ENCODE measurements at regions not wholly inside any gene's neighbourhood (a gene's known extent, or its start where the extent isn't known, plus 50 kb on each side); places are given as distances from the start of the nearest gene placed in this dataset.
A peak's percentile ranks its signal among the peaks of the same experiment; 100 is the strongest.

DNA sequence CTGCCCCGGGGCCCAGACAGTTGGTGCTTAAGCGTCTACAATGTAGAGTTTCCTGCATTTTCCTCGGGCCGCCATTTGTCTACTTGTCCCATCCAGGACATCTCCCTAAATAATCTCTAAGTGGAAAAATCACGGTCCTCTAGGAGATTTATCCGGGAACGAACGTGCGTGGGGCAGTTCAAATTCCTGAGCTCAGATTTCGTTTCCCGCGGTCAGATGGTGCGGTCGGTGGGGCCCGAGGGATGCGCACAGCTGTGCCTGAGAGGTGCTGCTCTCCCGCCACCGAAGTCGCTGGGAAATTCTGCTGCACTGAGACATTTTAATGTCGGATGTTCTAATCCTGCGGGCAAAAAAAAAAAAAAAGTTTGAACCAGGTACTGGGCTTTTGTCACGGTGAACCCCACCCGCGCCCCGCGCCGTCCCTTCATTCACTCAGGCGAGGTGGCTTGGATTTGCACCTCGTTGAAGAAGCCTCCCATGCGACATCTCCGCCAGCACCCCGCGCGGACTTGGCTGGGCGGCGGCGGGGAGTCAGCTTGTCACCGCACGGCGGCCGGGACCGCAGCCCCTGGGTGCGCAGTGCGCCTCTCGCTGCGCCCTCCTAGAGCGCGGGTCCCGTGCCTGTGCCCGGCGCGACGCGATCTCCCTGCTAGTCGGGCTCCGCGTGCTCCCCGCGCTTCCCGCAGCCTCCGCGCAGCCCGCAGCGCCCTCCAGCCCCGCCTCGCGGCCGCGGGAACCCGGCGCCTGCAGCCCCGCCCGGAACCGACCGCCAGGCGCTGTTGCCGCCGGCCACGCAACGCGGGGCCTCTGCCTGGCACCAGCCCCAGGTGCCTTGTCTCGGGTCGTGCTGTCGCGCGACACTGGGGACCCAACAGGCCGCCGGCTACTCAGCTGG is 191.9 kb upstream of the TCF4 start:
- Histone ChIP-seq H4K20me1 (replicated peaks in 1 of 2; ENCODE audit: control insufficient read depth in 1 of 2, insufficient read depth in 2 of 2, low read length in 2 of 2) (no peaks in the 10 kb centered on the region), H3K23ac (ENCODE audit: insufficient read length) (no peak overlapping the region), H4K5ac (ENCODE audit: insufficient read length, low read depth, low read length) (peak overlapping the region; percentile 26), H3K14ac (ENCODE audit: insufficient read length) (no peak overlapping the region), H2BK5ac (ENCODE audit: low read depth, low read length) (peak overlapping the region; percentile 11; the same call in 1 of the 2 replicates), H2BK20ac (ENCODE audit: low read length) (no peak overlapping the region), H4K8ac (ENCODE audit: extremely low read depth, insufficient read depth, low read length) (peak overlapping the region; percentile 84; the same call in 1 of the 2 replicates), H3K79me1 (ENCODE audit: low read depth, low read length) (no peaks in the 10 kb centered on the region), H3K23me2 (ENCODE audit: low read depth, low read length) (peaks cover 6% of the 10 kb centered on the region), H3K4me2 (ENCODE audit: insufficient read depth in 1 of 2, low read depth in 2 of 2, low read length in 2 of 2) (peak overlapping the region; percentile 82 to 99), H3K27ac (ENCODE audit: low read depth, low read length) (no peak overlapping the region), H4K91ac (replicated peaks; ENCODE audit: insufficient read length, low read length) (no peak overlapping the region), H3K9ac (replicated peaks in 1 of 4; ENCODE audit: extremely low read depth in 1 of 4, low read depth in 3 of 4, low read length in 3 of 4) (peak overlapping the region in 2 of 4 experiments; percentile 14 to 48; a peak in 4 of 7 replicates), H3K9me3 (ENCODE audit: insufficient read depth in 2 of 2, low read depth in 1 of 2, low read length in 1 of 2) (no peaks in the 10 kb centered on the region), H2AK5ac (ENCODE audit: low read depth, low read length) (no peak overlapping the region), H2BK12ac (ENCODE audit: low read depth, low read length) (peak overlapping the region; percentile 62), H2AFZ (ENCODE audit: low read length) (peak overlapping the region; percentile 67; the same call in 1 of the 2 replicates), H3K4me1 (replicated peaks in 1 of 4; ENCODE audit: control insufficient read depth in 3 of 4, insufficient read depth in 4 of 4, low read length in 3 of 4) (peaks cover 0 to 15% (median 7%) of the 10 kb centered on the region in 4 experiments; a peak in 6 of 7 replicates), H3K36me3 (ENCODE audit: control insufficient read depth in 2 of 4, insufficient read depth in 4 of 4, low read length in 3 of 4) (no peaks in the 10 kb centered on the region), H3K4ac (replicated peaks; ENCODE audit: insufficient read length, low read depth, low read length) (no peak overlapping the region), H2BK15ac (ENCODE audit: low read length) (no peak overlapping the region), H2BK120ac (replicated peaks; ENCODE audit: low read depth, low read length) (no peak overlapping the region), H3K27me3 (replicated peaks in 1 of 4; ENCODE audit: control insufficient read depth in 3 of 4, extremely low read depth in 1 of 4, insufficient read depth in 3 of 4, low read length in 3 of 4) (peaks cover 0 to 7% (median 2%) of the 10 kb centered on the region in 4 experiments; a peak in 3 of 7 replicates), H3K79me2 (ENCODE audit: control insufficient read depth in 1 of 2, insufficient read depth in 2 of 2, low read length in 2 of 2) (no peaks in the 10 kb centered on the region), H3K56ac (replicated peaks; ENCODE audit: insufficient read length, low read depth, low read length) (no peak overlapping the region), H3K18ac (ENCODE audit: extremely low read depth, low read length) (peak overlapping the region; percentile 61), H3K4me3 (ENCODE audit: extremely low read depth in 1 of 4, insufficient read depth in 2 of 4, low read depth in 3 of 4, low read length in 4 of 4) (peak overlapping the region; percentile 35 to 76 (median 61))
- DNase-seq (ENCODE audit: low read depth in 1 of 2, low spot score in 2 of 2): peak in 1 of 2 experiments; percentile 63
- peak; percentile 7 for FAIRE-seq
- CTCF ChIA-PET (ENCODE audit: partially characterized antibody): interaction anchor here (0.5 to 2.1 kb wide), 17 partner anchors 9 to 858 kb away, joined by 3 to 11 read pairs (median 3); partner anchors contain the start of gene TXNL1
- POLR2A ChIA-PET (ENCODE audit: partially characterized antibody): interaction anchor here (1.4 kb wide), 1 partner anchor 197 kb away, joined by 5 read pairs; no protein-coding TSS in a partner anchor
- 2% methylated on average over 47 of the region's 88 CpGs; no CpG with 5 or more reads in 1 of the 2 experiments for WGBS, 2 experiments (ENCODE audit: extremely low coverage in 1 of 2, insufficient coverage in 1 of 2, insufficient read length in 1 of 2, insufficient replicate concordance in 2 of 2, low coverage in 1 of 2, low lambda C conversion rate in 2 of 2, missing lambda C conversion rate in 1 of 2)
- TF ChIP-seq NRF1 (IDR thresholded peaks at IDR 0.05; ENCODE audit: low read depth, low read length) (no peak), HDAC2 (IDR thresholded peaks at IDR 0.05; ENCODE audit: borderline replicate concordance in 1 of 2, low read depth in 2 of 2, low read length in 2 of 2) (no peak), SUZ12 (IDR thresholded peaks at IDR 0.05; ENCODE audit: low read length) (peak; percentile 51; the same call in 1 of the 2 replicates), EGR1 (IDR thresholded peaks at IDR 0.05; ENCODE audit: borderline replicate concordance, low read depth, low read length) (no peak), TAF1 (IDR thresholded peaks at IDR 0.05; ENCODE audit: low read depth, low read length) (peak; percentile 15; the same call in 1 of the 2 replicates)
- TF ChIP-seq, protein P1, sequence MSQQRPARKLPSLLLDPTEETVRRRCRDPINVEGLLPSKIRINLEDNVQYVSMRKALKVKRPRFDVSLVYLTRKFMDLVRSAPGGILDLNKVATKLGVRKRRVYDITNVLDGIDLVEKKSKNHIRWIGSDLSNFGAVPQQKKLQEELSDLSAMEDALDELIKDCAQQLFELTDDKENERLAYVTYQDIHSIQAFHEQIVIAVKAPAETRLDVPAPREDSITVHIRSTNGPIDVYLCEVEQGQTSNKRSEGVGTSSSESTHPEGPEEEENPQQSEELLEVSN (IDR thresholded peaks at IDR 0.05): peak; percentile 78
- TF ChIP-seq, protein P2, sequence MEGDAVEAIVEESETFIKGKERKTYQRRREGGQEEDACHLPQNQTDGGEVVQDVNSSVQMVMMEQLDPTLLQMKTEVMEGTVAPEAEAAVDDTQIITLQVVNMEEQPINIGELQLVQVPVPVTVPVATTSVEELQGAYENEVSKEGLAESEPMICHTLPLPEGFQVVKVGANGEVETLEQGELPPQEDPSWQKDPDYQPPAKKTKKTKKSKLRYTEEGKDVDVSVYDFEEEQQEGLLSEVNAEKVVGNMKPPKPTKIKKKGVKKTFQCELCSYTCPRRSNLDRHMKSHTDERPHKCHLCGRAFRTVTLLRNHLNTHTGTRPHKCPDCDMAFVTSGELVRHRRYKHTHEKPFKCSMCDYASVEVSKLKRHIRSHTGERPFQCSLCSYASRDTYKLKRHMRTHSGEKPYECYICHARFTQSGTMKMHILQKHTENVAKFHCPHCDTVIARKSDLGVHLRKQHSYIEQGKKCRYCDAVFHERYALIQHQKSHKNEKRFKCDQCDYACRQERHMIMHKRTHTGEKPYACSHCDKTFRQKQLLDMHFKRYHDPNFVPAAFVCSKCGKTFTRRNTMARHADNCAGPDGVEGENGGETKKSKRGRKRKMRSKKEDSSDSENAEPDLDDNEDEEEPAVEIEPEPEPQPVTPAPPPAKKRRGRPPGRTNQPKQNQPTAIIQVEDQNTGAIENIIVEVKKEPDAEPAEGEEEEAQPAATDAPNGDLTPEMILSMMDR (IDR thresholded peaks at IDR 0.05; ENCODE audit: control extremely low read depth in 1 of 3, insufficient read depth in 1 of 3, low read depth in 1 of 3, low read length in 3 of 3): peak; percentile 23 to 51 (median 32)

All from H1 (cell line).